Vagina (tissue), 2 donors: ENCODE measurements at regions not wholly inside any gene's neighbourhood (a gene's known extent, or its start where the extent isn't known, plus 50 kb on each side); places are given as distances from the start of the nearest gene placed in this dataset.

Experiments used
- CTCF ChIP-seq, 3 experiments: fragments of 450-650 bp in 2 of 3; fragments of 200-600 bp in 1 of 3; sonication (generic) in 1 of 3; IDR thresholded peaks; one replicate each; pipeline ENCODE4 v1.5.1; 2017 to 2019; ENCODE audit warnings: antibody characterized with exemption in 3 of 3, mild to moderate bottlenecking in 2 of 3, moderate library complexity in 2 of 3
- POLR2A ChIP-seq, 2 donors: fragments of 450-650 bp; IDR thresholded peaks; one replicate each; pipeline ENCODE4 v1.6.1; 2017; ENCODE audit warnings: antibody characterized with exemption in 2 of 2, mild to moderate bottlenecking in 2 of 2, moderate library complexity in 2 of 2

- TF ChIP-seq CTCF (IDR thresholded peaks at IDR 0.05), result no peak
- no peak for TF ChIP-seq POLR2A (IDR thresholded peaks at IDR 0.05)
These were observed 76.6 kb upstream of the UGP2 start for GRCh38 chr2:63765117-63765516.
